H1 (cell line): ENCODE measurements at regions not wholly inside any gene's neighbourhood (a gene's known extent, or its start where the extent isn't known, plus 50 kb on each side); places are given as distances from the start of the nearest gene placed in this dataset.

ENCODE experiments used
- KDM4A ChIP-seq: IDR thresholded peaks from one replicate; pipeline ENCODE4 v1.7.1; 2012; ENCODE audit warnings: low read depth, mild to moderate bottlenecking, moderate library complexity, low read length, inconsistent platforms; ENCODE audit not compliant: severe bottlenecking
- SIN3A ChIP-seq, 2 experiments: IDR thresholded peaks in 1 of 2; conservative IDR thresholded peaks in 1 of 2; 2 replicates each; pipeline ENCODE4 v1.6.1; 2011 to 2012; ENCODE audit warnings: low read length in 2 of 2, improper control_type of control experiment in 1 of 2, low read depth in 1 of 2, mild to moderate bottlenecking in 1 of 2
- ZNF274 ChIP-seq: IDR thresholded peaks from 2 replicates; pipeline ENCODE4 v1.7.0; 2012; ENCODE audit warnings: low read length, borderline replicate concordance; ENCODE audit errors: extremely low read depth

GRCh38 chr7:121803039-121803438 is 69.9 kb upstream of the PTPRZ1 start (continued):
- TF ChIP-seq KDM4A (no peak), ZNF274 (no peak), SIN3A (conservative IDR thresholded peaks at IDR 0.05 in 1 of 2, IDR thresholded peaks at IDR 0.05 in 1 of 2; ENCODE audit: low read depth in 1 of 2, low read length in 2 of 2) (no peak)
- TF ChIP-seq, all 59 proteins: peak for 0
